Fibroblast of lung (primary cell): ENCODE measurements at regions not wholly inside any gene's neighbourhood (a gene's known extent, or its start where the extent isn't known, plus 50 kb on each side); places are given as distances from the start of the nearest gene placed in this dataset.

ENCODE experiments used
- DNase-seq, 2 donors: peaks; one replicate each; pipeline versions ENCODE4 v3.0.0 to v3.0.0-alpha.2; 2010; ENCODE audit warnings: low read depth in 2 of 2
- H2AFZ ChIP-seq: 2 replicates; pipeline ENCODE4 v1.5.1; 2012; ENCODE audit warnings: low read length, control low read depth, inconsistent platforms
- H3K27ac ChIP-seq: 2 replicates; pipeline ENCODE4 v1.5.1; 2011; ENCODE audit warnings: low read length, control low read depth; ENCODE audit not compliant: insufficient read depth
- H3K27me3 ChIP-seq: 2 replicates; pipeline ENCODE4 v1.5.1; 2011; ENCODE audit warnings: mild to moderate bottlenecking, low read length; ENCODE audit not compliant: control insufficient read depth, insufficient read depth
- H3K36me3 ChIP-seq: 2 replicates; pipeline ENCODE4 v1.5.1; 2011; ENCODE audit warnings: low read length; ENCODE audit not compliant: control insufficient read depth, insufficient read depth
- H3K4me1 ChIP-seq: 2 replicates; pipeline ENCODE4 v1.5.1; 2011; ENCODE audit warnings: low read length; ENCODE audit not compliant: control insufficient read depth, insufficient read depth; ENCODE audit errors: extremely low read depth
- H3K4me2 ChIP-seq: 2 replicates; pipeline ENCODE4 v1.5.1; 2011; ENCODE audit warnings: low read length, control low read depth; ENCODE audit not compliant: insufficient read depth; ENCODE audit errors: extremely low read depth
- H3K4me3 ChIP-seq, 4 experiments: fragments of 200-600 bp in 1 of 4; sonication (generic) in 1 of 4; replicated peaks in 1 of 4; 2 replicates each; pipeline ENCODE4 v1.5.1; 2011 to 2016; ENCODE audit warnings: low read length in 4 of 4, low read depth in 3 of 4, mild to moderate bottlenecking in 3 of 4, control low read depth in 2 of 4, inconsistent platforms in 1 of 4, mixed read lengths in 1 of 4; ENCODE audit not compliant: insufficient read depth in 1 of 4; ENCODE audit errors: control extremely low read depth in 1 of 4
- H3K79me2 ChIP-seq: 2 replicates; pipeline ENCODE4 v1.5.1; 2012; ENCODE audit warnings: mild to moderate bottlenecking, low read length, inconsistent platforms; ENCODE audit not compliant: control insufficient read depth, insufficient read depth
- H3K9ac ChIP-seq: 2 replicates; pipeline ENCODE4 v1.5.1; 2011; ENCODE audit warnings: mild to moderate bottlenecking, low read length, control low read depth; ENCODE audit not compliant: insufficient read depth
- H3K9me3 ChIP-seq: 2 replicates; pipeline ENCODE4 v1.5.1; 2012; ENCODE audit warnings: low read depth, low read length; ENCODE audit not compliant: control insufficient read depth, insufficient read depth
- H4K20me1 ChIP-seq: 2 replicates; pipeline ENCODE4 v1.5.1; 2011; ENCODE audit warnings: low read length; ENCODE audit not compliant: control insufficient read depth, insufficient read depth; ENCODE audit errors: extremely low read depth
- EZH2 ChIP-seq: IDR thresholded peaks from 2 replicates; pipeline ENCODE4 v1.5.1; 2012; ENCODE audit warnings: low read length, control low read depth, mild to moderate bottlenecking; ENCODE audit errors: missing control alignments
- TF ChIP-seq, protein P1 (sequence below), 2 donors: IDR thresholded peaks in 1 of 2; conservative IDR thresholded peaks in 1 of 2; 1 replicate in 1 of 2; 2 replicates in 1 of 2; pipeline ENCODE4 v1.5.1; 2011 to 2012; ENCODE audit warnings: low read length in 2 of 2, control low read depth in 1 of 2, inconsistent platforms in 1 of 2, low read depth in 1 of 2, mild to moderate bottlenecking in 1 of 2

DNA sequence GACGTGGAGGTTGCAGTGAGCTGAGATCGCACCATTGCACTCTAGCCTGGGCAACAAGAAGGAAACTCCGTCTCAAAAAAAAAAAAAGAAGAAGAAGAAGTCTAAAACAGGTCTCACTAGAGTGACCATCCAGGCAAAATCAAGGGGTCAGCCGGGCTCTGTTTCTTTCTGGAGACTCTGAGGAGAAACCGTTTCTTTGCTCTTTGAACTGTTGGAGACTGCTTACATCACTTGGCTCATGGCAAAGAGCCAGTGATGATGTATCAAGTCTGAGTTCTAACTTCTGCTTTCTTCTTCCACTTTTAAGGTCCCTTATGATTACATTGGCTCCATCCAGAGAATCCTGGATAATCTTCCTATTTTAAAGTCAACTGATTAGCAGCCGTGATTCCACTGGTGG, 306.8 kb downstream of the WDR11 start:
- Histone ChIP-seq H3K9ac (no peak overlapping the region), H3K27ac (no peak overlapping the region), H3K27me3 (no peaks in the 10 kb centered on the region), H3K4me1 (no peaks in the 10 kb centered on the region), H3K79me2 (no peaks in the 10 kb centered on the region), H2AFZ (no peak overlapping the region), H3K4me3 (no peak overlapping the region), H3K9me3 (no peaks in the 10 kb centered on the region), H3K4me2 (no peak overlapping the region), H3K36me3 (no peaks in the 10 kb centered on the region), H4K20me1 (no peaks in the 10 kb centered on the region)
- TF ChIP-seq, protein P1, sequence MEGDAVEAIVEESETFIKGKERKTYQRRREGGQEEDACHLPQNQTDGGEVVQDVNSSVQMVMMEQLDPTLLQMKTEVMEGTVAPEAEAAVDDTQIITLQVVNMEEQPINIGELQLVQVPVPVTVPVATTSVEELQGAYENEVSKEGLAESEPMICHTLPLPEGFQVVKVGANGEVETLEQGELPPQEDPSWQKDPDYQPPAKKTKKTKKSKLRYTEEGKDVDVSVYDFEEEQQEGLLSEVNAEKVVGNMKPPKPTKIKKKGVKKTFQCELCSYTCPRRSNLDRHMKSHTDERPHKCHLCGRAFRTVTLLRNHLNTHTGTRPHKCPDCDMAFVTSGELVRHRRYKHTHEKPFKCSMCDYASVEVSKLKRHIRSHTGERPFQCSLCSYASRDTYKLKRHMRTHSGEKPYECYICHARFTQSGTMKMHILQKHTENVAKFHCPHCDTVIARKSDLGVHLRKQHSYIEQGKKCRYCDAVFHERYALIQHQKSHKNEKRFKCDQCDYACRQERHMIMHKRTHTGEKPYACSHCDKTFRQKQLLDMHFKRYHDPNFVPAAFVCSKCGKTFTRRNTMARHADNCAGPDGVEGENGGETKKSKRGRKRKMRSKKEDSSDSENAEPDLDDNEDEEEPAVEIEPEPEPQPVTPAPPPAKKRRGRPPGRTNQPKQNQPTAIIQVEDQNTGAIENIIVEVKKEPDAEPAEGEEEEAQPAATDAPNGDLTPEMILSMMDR (conservative IDR thresholded peaks at IDR 0.05 in 1 of 2, IDR thresholded peaks at IDR 0.05 in 1 of 2; ENCODE audit: low read depth in 1 of 2, low read length in 2 of 2): no peak
- no peak for TF ChIP-seq EZH2
- peak in 1 of 2 donors; percentile 65 for DNase-seq

DNA sequence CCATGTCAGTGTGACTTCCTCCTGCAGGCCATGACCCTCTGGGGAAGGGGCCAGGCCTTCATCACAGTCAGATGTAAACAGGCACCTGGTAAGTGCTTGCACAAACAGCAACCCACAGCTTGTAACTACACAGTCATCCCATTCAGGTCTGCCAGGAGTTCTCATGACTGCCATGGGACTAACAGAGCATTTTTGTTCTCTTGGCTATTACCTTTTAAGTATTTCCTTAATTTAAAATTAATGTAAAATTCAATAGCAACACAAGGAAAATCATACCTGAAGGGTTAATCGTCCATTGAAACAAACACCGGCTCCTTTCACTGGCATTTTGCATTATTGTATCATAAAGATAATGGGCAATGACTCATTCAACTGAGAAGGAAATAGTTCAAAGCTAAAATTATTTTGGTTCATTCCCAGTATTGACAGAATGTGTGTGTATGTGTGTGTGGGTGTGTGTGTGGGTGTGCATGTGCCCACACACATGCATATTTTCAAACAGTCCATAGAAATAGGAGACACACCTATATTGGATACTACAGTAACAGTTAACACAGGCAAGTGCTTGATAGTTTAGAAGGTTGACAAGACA, 307.9 kb downstream of the WDR11 start:
- H3K9ac ChIP-seq: no peak overlapping the region
- H3K4me1 ChIP-seq: no peaks in the 10 kb centered on the region

DNA sequence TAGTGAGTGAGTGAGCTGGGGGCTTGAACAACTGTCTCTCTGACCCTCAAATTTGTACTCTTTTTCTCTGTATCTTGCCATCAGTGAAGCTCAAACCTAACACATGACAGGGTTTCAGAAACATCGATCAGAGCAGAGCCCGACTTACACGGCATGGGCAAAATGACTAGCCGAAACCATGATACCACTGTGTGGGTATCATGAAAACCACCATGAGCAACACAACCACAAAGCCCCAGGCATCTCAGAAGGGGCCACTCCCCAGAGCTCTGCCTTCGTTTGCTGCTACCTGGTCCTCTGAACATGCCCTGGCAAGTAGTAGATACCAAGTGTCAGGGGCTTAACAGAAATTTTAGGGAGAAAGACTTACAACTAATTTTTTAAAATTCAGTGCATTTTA, 308.5 kb downstream of the WDR11 start:
- TF ChIP-seq EZH2: no peak
- TF ChIP-seq, protein P1 (conservative IDR thresholded peaks at IDR 0.05 in 1 of 2, IDR thresholded peaks at IDR 0.05 in 1 of 2; ENCODE audit: low read depth in 1 of 2, low read length in 2 of 2): no peak
- no peak overlapping the region for H3K9ac ChIP-seq

More for the DNA sequence above, 307.9 kb downstream of the WDR11 start:
- H2AFZ ChIP-seq: no peak overlapping the region
- H3K4me2 ChIP-seq: no peak overlapping the region
- no peaks in the 10 kb centered on the region for H3K9me3 ChIP-seq
- DNase-seq: peak in 1 of 2 donors; percentile 39
- H3K79me2 ChIP-seq: no peaks in the 10 kb centered on the region
- no peaks in the 10 kb centered on the region for H4K20me1 ChIP-seq
- H3K36me3 ChIP-seq: no peaks in the 10 kb centered on the region
- H3K27me3 ChIP-seq: no peaks in the 10 kb centered on the region
- no peak overlapping the region for H3K4me3 ChIP-seq
- H3K27ac ChIP-seq: no peak overlapping the region
- no peak for TF ChIP-seq EZH2
- TF ChIP-seq, protein P1 (conservative IDR thresholded peaks at IDR 0.05 in 1 of 2, IDR thresholded peaks at IDR 0.05 in 1 of 2; ENCODE audit: low read depth in 1 of 2, low read length in 2 of 2): no peak

More for the DNA sequence above, 308.5 kb downstream of the WDR11 start:
- no peak overlapping the region for H3K27ac ChIP-seq
- no peak overlapping the region for H3K4me3 ChIP-seq
- no peaks in the 10 kb centered on the region for H3K36me3 ChIP-seq
- H3K4me1 ChIP-seq: no peaks in the 10 kb centered on the region
- H3K9me3 ChIP-seq: no peaks in the 10 kb centered on the region
- no peaks in the 10 kb centered on the region for H4K20me1 ChIP-seq
- DNase-seq: peak in 1 of 2 donors; percentile 22
- H3K4me2 ChIP-seq: no peak overlapping the region
- H2AFZ ChIP-seq: no peak overlapping the region
- H3K27me3 ChIP-seq: no peaks in the 10 kb centered on the region
- H3K79me2 ChIP-seq: no peaks in the 10 kb centered on the region
